Osteocyte (in vitro differentiated cells): ENCODE measurements at regions not wholly inside any gene's neighbourhood (a gene's known extent, or its start where the extent isn't known, plus 50 kb on each side); places are given as distances from the start of the nearest gene placed in this dataset.

Experiments
- DNase-seq: peaks from one replicate; pipeline ENCODE4 v3.0.0; 2021; ENCODE audit warnings: mixed read lengths; ENCODE audit not compliant: unreplicated experiment; ENCODE audit errors: extremely low spot score
- H3K27ac Mint-ChIP-seq: one replicate; pipeline ENCODE4 v1.8.0; 2021; ENCODE audit warnings: mild to moderate bottlenecking, mixed read lengths; ENCODE audit not compliant: unreplicated experiment
- H3K27me3 Mint-ChIP-seq: one replicate; pipeline ENCODE4 v1.8.0; 2021; ENCODE audit warnings: mixed read lengths; ENCODE audit not compliant: unreplicated experiment
- H3K36me3 Mint-ChIP-seq: one replicate; pipeline ENCODE4 v1.8.0; 2021; ENCODE audit warnings: mixed read lengths; ENCODE audit not compliant: unreplicated experiment
- H3K4me1 Mint-ChIP-seq: one replicate; pipeline ENCODE4 v1.8.0; 2021; ENCODE audit warnings: mixed read lengths; ENCODE audit not compliant: unreplicated experiment
- H3K4me3 Mint-ChIP-seq: one replicate; pipeline ENCODE4 v1.8.0; 2021; ENCODE audit warnings: mild to moderate bottlenecking, moderate library complexity, mixed read lengths; ENCODE audit not compliant: unreplicated experiment
- H3K9me3 Mint-ChIP-seq: one replicate; pipeline ENCODE4 v1.8.0; 2021; ENCODE audit warnings: mixed read lengths; ENCODE audit not compliant: unreplicated experiment
- CTCF ChIP-seq: fragments of 200-600 bp; sonication (generic); IDR thresholded peaks from 2 replicates; pipeline ENCODE4 v1.5.0; 2021; ENCODE audit warnings: antibody characterized with exemption, mild to moderate bottlenecking, moderate library complexity

GRCh38 chr4:173761236-173761635 lies 231.2 kb upstream of the HAND2 start:
- no peak overlapping the region for H3K27ac Mint-ChIP-seq
- DNase-seq, result no peak
- no peaks in the 10 kb centered on the region for H3K27me3 Mint-ChIP-seq
- no peak for TF ChIP-seq CTCF
- no peak overlapping the region for H3K4me3 Mint-ChIP-seq
- H3K9me3 Mint-ChIP-seq, result no peaks in the 10 kb centered on the region
- H3K36me3 Mint-ChIP-seq, result no peaks in the 10 kb centered on the region
- no peaks in the 10 kb centered on the region for H3K4me1 Mint-ChIP-seq

GRCh38 chr4:173758132-173758531 lies 228.1 kb upstream of the HAND2 start:
- TF ChIP-seq CTCF, result no peak
- no peak for DNase-seq
- Mint-ChIP-seq H3K27me3 (no peaks in the 10 kb centered on the region), H3K27ac (no peak overlapping the region), H3K9me3 (no peaks in the 10 kb centered on the region), H3K4me1 (no peaks in the 10 kb centered on the region), H3K4me3 (no peak overlapping the region), H3K36me3 (no peaks in the 10 kb centered on the region)

- H3K27ac Mint-ChIP-seq, result no peak overlapping the region
- TF ChIP-seq CTCF, result no peak
- DNase-seq, result no peak
- H3K36me3 Mint-ChIP-seq, result no peaks in the 10 kb centered on the region
- H3K9me3 Mint-ChIP-seq, result no peaks in the 10 kb centered on the region
- H3K4me3 Mint-ChIP-seq, result no peak overlapping the region
- peaks cover 2% of the 10 kb centered on the region for H3K27me3 Mint-ChIP-seq
- no peaks in the 10 kb centered on the region for H3K4me1 Mint-ChIP-seq
These were observed 223.4 kb upstream of the HAND2 start for GRCh38 chr4:173753408-173753807.

- DNase-seq, result no peak
- no peak overlapping the region for H3K27ac Mint-ChIP-seq
- TF ChIP-seq CTCF, result peak; percentile 44
- H3K4me3 Mint-ChIP-seq, result no peak overlapping the region
- peaks cover 2% of the 10 kb centered on the region for H3K27me3 Mint-ChIP-seq
- H3K9me3 Mint-ChIP-seq, result no peaks in the 10 kb centered on the region
- no peaks in the 10 kb centered on the region for H3K36me3 Mint-ChIP-seq
- H3K4me1 Mint-ChIP-seq, result no peaks in the 10 kb centered on the region
These were observed 222.7 kb upstream of the HAND2 start for GRCh38 chr4:173752610-173753230.

- Mint-ChIP-seq H3K27me3 (peaks cover 2% of the 10 kb centered on the region), H3K36me3 (no peaks in the 10 kb centered on the region), H3K9me3 (no peaks in the 10 kb centered on the region), H3K27ac (no peak overlapping the region), H3K4me1 (no peaks in the 10 kb centered on the region), H3K4me3 (no peak overlapping the region)
- DNase-seq, result no peak
- TF ChIP-seq CTCF, result no peak
These were observed 218.3 kb upstream of the HAND2 start for GRCh38 chr4:173748353-173748752.
